ENCODE measurements at regions not wholly inside any gene's neighbourhood (a gene's known extent, or its start where the extent isn't known, plus 50 kb on each side); places are given as distances from the start of the nearest gene placed in this dataset.
"Not testable (repeated sequence)": the region's sequence is repeated elsewhere in the genome, so short reads cannot be mapped to it uniquely, and the experiment has no call there.

- no peak for DNase-seq (ENCODE audit: low spot score)
- no peak overlapping the region for H3K27ac ChIP-seq
- ChIA-PET POLR2A (ENCODE audit: low non-redundant PET) (no interaction called here), CTCF (no interaction called here)
- no peak for TF ChIP-seq CTCF (conservative IDR thresholded peaks at IDR 0.05; ENCODE audit: low read depth)
Observed at GRCh38 chr5:6289239-6289638, 89.1 kb downstream of the MED10 start.

- no peak for TF ChIP-seq CTCF (conservative IDR thresholded peaks at IDR 0.05; ENCODE audit: low read depth)
- ChIA-PET POLR2A (ENCODE audit: low non-redundant PET) (no interaction called here), CTCF (no interaction called here)
- no peak for DNase-seq (ENCODE audit: low spot score)
- H3K27ac ChIP-seq: no peak overlapping the region
Observed at GRCh38 chr5:6287176-6287575, 91.2 kb downstream of the MED10 start.

- ChIA-PET CTCF (interaction anchor here (0.7 kb wide), 1 partner anchor 201 kb away, joined by 4 read pairs; no protein-coding TSS in a partner anchor), POLR2A (ENCODE audit: low non-redundant PET) (no interaction called here)
- no peak overlapping the region for H3K27ac ChIP-seq
- no peak for TF ChIP-seq CTCF (conservative IDR thresholded peaks at IDR 0.05; ENCODE audit: low read depth)
- DNase-seq (ENCODE audit: low spot score): no peak
Observed at GRCh38 chr5:6286404-6286803, 91.9 kb downstream of the MED10 start.

- POLR2A ChIA-PET (ENCODE audit: low non-redundant PET); DNase-seq (ENCODE audit: low spot score); CTCF ChIA-PET; H3K27ac ChIP-seq: not testable (repeated sequence)
Observed at GRCh38 chr5:6284491-6284890, 93.9 kb downstream of the MED10 start.

- no peak overlapping the region for H3K27ac ChIP-seq
- POLR2A ChIA-PET (ENCODE audit: low non-redundant PET): no interaction called here
- TF ChIP-seq CTCF (conservative IDR thresholded peaks at IDR 0.05; ENCODE audit: low read depth): no peak
- no peak for DNase-seq (ENCODE audit: low spot score)
- CTCF ChIA-PET: interaction anchor here (0.6 kb wide), 1 partner anchor 576 kb away, joined by 3 read pairs; no protein-coding TSS in a partner anchor
Observed at GRCh38 chr5:6282352-6282751, 96.0 kb downstream of the MED10 start.

- DNase-seq (ENCODE audit: low spot score): no peak
- H3K27ac ChIP-seq: no peak overlapping the region
- ChIA-PET POLR2A (ENCODE audit: low non-redundant PET) (no interaction called here), CTCF (interaction anchor here (0.6 kb wide), 1 partner anchor 576 kb away, joined by 3 read pairs; no protein-coding TSS in a partner anchor)
- no peak for TF ChIP-seq CTCF (conservative IDR thresholded peaks at IDR 0.05; ENCODE audit: low read depth)
Observed at GRCh38 chr5:6281818-6282217, 96.5 kb downstream of the MED10 start.

- H3K27ac ChIP-seq: no peak overlapping the region
- DNase-seq (ENCODE audit: low spot score): no peak
- ChIA-PET CTCF (no interaction called here), POLR2A (ENCODE audit: low non-redundant PET) (no interaction called here)
- TF ChIP-seq CTCF (conservative IDR thresholded peaks at IDR 0.05; ENCODE audit: low read depth): no peak
Observed at GRCh38 chr5:6280425-6281100, 97.8 kb downstream of the MED10 start.
